HCT116 (cell line): ENCODE measurements at regions not wholly inside any gene's neighbourhood (a gene's known extent, or its start where the extent isn't known, plus 50 kb on each side); places are given as distances from the start of the nearest gene placed in this dataset.

Source experiments
- EZH2 ChIP-seq: fragments of 200-600 bp; sonication (generic); IDR thresholded peaks from 2 replicates; pipeline ENCODE4 v1.6.1; 2017; ENCODE audit warnings: antibody characterized with exemption, mixed run types
- EZH2phosphoT487 ChIP-seq: fragments of 200-600 bp; IDR thresholded peaks from 2 replicates; pipeline ENCODE4 v1.6.1; 2018; ENCODE audit warnings: antibody characterized with exemption, borderline replicate concordance
- POLR2A ChIP-seq: IDR thresholded peaks from 2 replicates; pipeline ENCODE4 v1.7.0; 2011; ENCODE audit warnings: borderline replicate concordance; ENCODE audit not compliant: insufficient read depth, insufficient read length; ENCODE audit errors: extremely low read depth
- TCF7L2 ChIP-seq: IDR thresholded peaks from 2 replicates; pipeline ENCODE4 v1.7.0; 2011; ENCODE audit warnings: borderline replicate concordance, inconsistent platforms; ENCODE audit not compliant: insufficient read depth, insufficient read length; ENCODE audit errors: extremely low read depth
- TF ChIP-seq, protein P1 (sequence below): IDR thresholded peaks from 2 replicates; pipeline ENCODE4 v1.6.1; 2012
- TF ChIP-seq, protein P2 (sequence below), 3 experiments: fragments of 200-600 bp in 1 of 3; sonication (generic) in 1 of 3; IDR thresholded peaks in 2 of 3; conservative IDR thresholded peaks in 1 of 3; 2 replicates each; pipeline ENCODE4 v1.5.1; 2012 to 2017; ENCODE audit warnings: low read depth in 2 of 3, low read length in 2 of 3, antibody characterized with exemption in 1 of 3, borderline replicate concordance in 1 of 3, control low read depth in 1 of 3, mild to moderate bottlenecking in 1 of 3, mixed read lengths in 1 of 3, mixed run types in 1 of 3, moderate library complexity in 1 of 3; ENCODE audit not compliant: insufficient read depth in 1 of 3

DNA sequence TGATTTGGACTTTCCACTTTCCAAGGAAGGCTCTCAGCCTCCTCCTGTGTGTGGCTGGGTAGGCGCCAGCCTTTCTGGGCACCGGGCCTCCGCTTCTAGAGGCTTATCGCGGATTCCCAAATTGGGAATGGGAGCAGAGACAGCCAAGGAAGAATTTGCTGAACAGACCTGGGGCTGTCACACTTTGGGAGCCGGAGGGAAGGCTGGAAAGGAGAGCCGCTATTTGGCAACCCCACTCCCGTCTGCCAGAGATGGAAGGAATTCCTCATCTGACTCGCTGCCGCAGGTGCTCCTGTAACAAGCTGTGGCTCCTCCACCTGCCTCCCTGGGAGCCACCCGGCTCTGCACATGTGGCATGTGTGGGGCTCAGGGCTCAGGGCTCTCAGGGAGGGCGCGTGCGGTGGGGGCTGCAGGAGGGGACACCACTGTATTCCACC, 50.8 kb upstream of the ECHDC3 start:
- TF ChIP-seq EZH2 (no peak), POLR2A (no peak), EZH2phosphoT487 (no peak), TCF7L2 (no peak)
- TF ChIP-seq, protein P1, sequence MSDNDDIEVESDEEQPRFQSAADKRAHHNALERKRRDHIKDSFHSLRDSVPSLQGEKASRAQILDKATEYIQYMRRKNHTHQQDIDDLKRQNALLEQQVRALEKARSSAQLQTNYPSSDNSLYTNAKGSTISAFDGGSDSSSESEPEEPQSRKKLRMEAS = no peak
- TF ChIP-seq, protein P2, sequence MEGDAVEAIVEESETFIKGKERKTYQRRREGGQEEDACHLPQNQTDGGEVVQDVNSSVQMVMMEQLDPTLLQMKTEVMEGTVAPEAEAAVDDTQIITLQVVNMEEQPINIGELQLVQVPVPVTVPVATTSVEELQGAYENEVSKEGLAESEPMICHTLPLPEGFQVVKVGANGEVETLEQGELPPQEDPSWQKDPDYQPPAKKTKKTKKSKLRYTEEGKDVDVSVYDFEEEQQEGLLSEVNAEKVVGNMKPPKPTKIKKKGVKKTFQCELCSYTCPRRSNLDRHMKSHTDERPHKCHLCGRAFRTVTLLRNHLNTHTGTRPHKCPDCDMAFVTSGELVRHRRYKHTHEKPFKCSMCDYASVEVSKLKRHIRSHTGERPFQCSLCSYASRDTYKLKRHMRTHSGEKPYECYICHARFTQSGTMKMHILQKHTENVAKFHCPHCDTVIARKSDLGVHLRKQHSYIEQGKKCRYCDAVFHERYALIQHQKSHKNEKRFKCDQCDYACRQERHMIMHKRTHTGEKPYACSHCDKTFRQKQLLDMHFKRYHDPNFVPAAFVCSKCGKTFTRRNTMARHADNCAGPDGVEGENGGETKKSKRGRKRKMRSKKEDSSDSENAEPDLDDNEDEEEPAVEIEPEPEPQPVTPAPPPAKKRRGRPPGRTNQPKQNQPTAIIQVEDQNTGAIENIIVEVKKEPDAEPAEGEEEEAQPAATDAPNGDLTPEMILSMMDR (IDR thresholded peaks at IDR 0.05 in 2 of 3, conservative IDR thresholded peaks at IDR 0.05 in 1 of 3; ENCODE audit: borderline replicate concordance in 1 of 3, insufficient read depth in 1 of 3, low read depth in 2 of 3, low read length in 2 of 3) = no peak
